ENCODE measurements at regions not wholly inside any gene's neighbourhood (a gene's known extent, or its start where the extent isn't known, plus 50 kb on each side); places are given as distances from the start of the nearest gene placed in this dataset.

DNA sequence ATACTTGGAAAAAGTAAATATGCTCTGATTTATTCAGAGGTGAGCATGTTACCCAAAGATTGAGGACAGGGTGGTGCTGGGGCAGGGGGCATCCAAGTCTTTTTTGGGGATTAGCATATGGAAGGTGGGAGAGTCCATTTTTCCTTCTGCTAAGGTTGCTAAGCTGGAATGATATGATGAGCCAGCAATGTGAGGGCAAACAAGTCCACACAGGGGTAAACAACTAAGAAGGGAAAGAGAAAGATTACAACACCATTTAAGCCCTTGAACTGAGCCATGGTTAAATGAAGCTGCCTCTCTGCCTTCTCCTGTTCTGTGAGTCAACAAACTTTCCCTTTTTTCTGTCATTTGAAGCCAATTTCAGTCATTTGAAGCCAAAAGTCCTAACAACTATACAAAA, 89.0 kb downstream of the RPL22L1 start:
- no peak for DNase-seq (ENCODE audit: low read depth in 2 of 2)

DNA sequence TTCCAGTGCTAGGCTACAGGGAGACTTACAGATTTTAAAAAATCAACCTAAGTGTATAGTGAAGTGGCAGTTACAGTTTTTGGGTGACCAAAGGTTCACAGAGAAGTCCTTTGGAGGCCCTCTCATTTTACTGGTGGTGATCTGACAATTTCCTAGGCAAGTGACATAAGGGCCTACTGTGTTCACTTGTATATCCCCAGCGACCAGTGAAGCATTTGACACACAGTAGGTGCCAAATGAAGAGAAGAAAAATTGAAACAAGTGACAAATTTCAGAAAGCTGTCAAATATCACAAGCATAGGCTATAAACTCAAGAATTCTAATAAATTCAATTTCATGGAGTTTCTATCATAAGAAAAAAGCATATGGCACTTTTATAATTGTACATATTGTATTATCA, 89.5 kb downstream of the RPL22L1 start:
- no peak for DNase-seq (ENCODE audit: low read depth in 2 of 2)

- DNase-seq (ENCODE audit: low read depth in 2 of 2) = no peak
These were observed 91.5 kb downstream of the RPL22L1 start for GRCh38 chr3:170778240-170779217.

DNA sequence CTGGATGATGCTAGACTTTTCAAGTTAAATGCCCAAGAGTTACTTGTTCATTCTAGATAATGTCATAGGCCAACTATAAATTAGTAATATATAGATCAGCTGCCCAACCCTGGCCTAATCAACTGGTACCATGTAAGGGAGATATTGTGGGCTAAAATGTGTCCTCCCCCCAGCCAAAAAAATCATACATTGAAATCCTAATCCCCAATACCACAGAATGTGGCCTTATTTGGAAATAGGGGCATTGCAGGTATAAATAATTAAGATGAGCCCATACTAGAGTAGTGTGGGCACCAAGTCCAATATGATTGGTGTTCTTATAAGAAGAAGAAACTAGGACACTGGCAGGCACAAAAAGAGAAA, 92.5 kb downstream of the RPL22L1 start:
- no peak for DNase-seq (ENCODE audit: low read depth in 2 of 2)

GRCh38 chr3:170776887-170777563, 93.0 kb downstream of the RPL22L1 start:
- no peak for DNase-seq (ENCODE audit: low read depth in 2 of 2)

DNA sequence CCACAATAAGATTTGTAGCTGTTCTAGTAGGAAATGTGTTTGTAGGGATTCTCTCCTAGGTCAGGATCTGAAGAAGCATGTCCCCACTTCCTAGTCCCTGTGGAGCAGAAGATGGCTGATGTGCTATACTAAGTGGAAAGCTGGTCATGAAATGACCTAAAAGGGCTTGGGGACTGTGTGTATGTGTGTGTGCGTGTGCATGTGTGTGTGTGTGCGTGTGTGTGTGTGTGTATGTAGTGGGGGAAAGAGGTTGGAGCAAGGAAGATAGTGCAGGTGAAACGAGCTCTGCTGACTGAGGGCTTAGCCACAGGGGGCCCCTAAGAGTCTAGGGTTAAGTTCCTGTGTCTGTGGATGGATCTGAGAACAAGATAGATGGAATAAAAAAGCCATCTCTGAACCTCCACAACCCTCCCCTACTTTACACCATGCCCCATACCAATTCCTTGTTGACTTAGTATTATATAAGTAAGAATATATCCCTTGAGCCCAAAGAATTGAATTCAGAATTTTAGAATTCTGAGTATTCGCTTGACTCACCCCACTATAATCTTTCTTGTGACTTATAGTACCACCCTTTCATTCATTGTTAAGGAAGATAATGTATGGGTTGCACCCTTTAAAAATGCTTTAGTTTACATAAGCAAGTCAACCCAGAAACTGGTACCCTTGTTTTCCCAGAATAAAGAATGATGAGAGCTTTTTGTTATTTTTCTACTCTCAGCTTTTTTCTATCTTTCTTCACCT, 96.1 kb downstream of the RPL22L1 start:
- DNase-seq (ENCODE audit: low read depth in 2 of 2) = no peak

- no peak for DNase-seq (ENCODE audit: low read depth in 2 of 2)
These were observed 97.8 kb downstream of the RPL22L1 start for GRCh38 chr3:170772175-170772574.

GRCh38 chr3:170768334-170768801, 101.6 kb downstream of the RPL22L1 start:
- no peak for DNase-seq (ENCODE audit: low read depth in 2 of 2)

GRCh38 chr3:170767576-170767941, 102.4 kb downstream of the RPL22L1 start:
- DNase-seq (ENCODE audit: low read depth in 2 of 2) = no peak

DNA sequence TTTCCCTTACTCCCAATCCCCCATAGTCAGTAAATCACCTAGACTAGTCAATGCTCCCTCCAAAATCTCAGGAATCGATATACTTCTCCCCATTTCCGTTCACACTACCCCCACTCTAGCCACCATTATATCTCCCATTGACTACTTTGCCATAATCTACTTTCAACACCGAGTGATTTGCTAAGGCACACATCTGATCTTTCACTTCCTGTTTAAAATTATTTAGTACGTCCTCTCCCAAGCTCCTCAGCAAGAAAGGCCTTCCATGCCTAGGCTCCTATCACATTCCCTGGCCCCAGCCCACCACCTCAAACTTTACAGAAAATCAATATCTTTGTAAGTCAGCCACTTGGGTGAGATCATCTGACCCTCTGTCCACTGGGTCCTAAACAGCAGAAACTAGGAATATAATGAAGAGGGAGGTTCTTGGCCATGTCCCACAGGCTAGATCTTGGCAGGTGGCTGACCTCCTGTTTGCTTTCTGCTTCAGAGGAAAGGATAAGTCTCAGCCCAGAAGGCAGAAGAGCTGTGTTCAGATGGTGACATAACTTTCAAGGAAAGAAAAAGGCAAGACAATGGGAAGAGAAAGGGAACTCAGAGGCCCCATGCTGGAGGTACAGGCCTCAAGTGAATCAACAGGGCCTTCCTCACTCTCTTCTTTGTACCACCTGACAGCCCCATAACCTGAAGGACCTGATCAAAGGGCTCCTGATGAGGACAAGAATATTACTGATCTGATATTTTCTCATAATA, 103.0 kb downstream of the RPL22L1 start:
- no peak for DNase-seq (ENCODE audit: low read depth in 2 of 2)

DNA sequence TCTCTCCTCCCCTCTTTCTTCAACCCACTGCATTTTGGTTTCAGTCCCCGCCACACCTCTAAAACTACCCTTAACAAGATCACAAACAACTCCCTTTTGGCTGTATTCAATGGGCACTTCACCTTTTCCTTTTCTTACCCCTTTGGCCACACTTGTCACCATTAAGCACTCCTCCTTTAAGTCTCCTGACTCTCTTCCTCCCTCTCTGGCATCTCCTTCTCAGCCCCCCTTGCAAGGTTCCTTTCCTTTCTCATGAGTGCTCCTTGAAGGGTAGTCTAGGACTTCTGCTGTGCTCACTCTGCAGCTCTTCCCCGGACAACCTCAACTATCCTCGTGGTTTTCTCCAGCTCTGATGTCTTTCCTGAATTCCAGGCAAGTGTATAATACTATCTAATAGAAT, 103.7 kb downstream of the RPL22L1 start:
- DNase-seq (ENCODE audit: low read depth in 2 of 2) = no peak

DNA sequence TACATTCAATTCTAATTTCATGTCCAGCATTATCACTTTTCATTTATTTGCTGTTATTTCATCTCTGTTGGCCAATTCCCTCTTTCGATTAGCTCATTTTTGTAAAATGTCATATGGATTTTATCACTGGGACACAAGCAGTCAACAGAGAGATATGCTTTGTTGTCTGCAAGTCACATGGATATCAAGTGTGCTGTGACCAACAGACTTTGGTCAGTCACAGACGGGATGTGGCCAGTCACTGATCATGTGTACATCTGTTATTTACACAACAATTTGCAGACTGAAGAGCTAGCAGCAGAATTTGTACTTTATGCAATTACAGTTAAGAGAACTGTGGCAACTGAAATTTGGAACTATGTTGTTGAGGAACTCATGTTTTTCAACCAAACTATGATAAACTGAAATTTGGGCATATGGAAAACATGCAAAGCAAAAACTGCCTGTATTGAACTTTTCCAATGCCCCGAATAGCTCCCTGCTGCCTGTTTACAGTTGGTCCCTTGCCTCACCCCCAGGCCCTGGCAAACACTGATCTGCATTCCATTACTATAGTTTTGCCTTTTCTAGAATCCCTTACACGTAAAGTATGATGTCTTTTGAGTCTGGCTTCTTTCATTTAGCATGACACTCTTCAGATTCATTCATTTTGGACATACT, 104.4 kb downstream of the RPL22L1 start:
- DNase-seq (ENCODE audit: low read depth in 2 of 2) = no peak

GRCh38 chr3:170764017-170764416, 106.0 kb downstream of the RPL22L1 start:
- no peak for DNase-seq (ENCODE audit: low read depth in 2 of 2)

DNA sequence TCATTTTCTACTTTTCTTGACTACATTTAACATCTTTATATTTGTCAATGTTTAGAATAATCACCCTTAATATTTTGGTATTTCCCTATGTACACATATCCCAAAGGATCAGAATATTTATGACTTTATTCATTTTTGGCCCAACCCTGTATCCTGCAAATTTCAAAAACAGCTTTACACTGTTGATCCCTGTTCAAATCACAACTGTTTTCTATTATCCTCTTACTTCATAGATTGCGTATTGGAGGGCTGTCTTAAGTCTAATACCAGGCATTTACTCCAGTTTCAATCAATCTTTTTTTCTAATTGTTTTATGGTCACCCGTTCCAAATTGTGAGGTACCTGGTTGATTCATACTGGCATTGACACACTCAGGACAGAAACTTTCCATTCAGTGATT, 107.9 kb downstream of the RPL22L1 start:
- DNase-seq (ENCODE audit: low read depth in 2 of 2) = no peak

DNA sequence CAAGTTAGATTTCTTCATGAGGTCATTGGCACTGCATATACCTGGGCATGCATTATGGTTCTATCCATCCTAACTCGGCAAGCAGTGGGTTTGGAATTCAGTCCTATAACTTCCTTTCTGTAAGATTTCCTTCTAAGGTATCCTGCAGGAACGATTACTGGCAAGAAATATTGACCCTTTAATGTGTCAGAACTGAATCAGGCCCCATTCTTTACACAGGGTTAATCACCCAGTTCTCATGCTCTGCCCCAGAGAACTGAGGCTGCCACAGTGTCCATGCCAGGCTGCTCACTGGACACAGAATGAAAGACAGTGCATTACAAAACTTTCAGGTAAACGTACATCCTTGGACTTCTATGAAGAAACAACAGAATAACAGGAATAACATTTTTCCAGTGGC, 108.9 kb downstream of the RPL22L1 start:
- no peak for DNase-seq (ENCODE audit: low read depth in 2 of 2)

GRCh38 chr3:170760174-170760526, 109.8 kb downstream of the RPL22L1 start:
- no peak for DNase-seq (ENCODE audit: low read depth in 2 of 2)

GRCh38 chr3:170759511-170760173, 110.4 kb downstream of the RPL22L1 start:
- DNase-seq (ENCODE audit: low read depth in 2 of 2) = no peak

DNA sequence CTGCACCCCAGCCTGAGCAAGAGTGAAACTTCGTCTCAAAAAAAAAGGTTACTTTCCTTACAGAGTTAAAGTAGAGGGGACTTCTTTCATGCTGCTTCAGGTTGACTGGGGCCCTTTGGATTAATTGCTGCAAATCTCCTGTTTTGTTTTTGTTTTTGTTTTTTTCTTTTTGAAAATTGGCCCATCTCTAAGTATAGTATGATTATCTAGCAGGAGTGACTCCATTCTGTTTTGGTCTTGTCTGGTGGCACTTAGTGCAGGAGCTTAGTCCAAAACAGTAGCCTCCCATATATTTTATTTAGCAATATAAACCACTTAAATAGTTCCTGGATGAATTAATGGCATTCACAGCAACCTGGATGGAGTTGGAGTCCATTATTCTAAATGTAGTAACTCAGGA, 113.0 kb downstream of the RPL22L1 start:
- DNase-seq (ENCODE audit: low read depth in 2 of 2) = no peak

GRCh38 chr3:170754311-170754693, 115.7 kb downstream of the RPL22L1 start:
- no peak for DNase-seq (ENCODE audit: low read depth in 2 of 2)

DNA sequence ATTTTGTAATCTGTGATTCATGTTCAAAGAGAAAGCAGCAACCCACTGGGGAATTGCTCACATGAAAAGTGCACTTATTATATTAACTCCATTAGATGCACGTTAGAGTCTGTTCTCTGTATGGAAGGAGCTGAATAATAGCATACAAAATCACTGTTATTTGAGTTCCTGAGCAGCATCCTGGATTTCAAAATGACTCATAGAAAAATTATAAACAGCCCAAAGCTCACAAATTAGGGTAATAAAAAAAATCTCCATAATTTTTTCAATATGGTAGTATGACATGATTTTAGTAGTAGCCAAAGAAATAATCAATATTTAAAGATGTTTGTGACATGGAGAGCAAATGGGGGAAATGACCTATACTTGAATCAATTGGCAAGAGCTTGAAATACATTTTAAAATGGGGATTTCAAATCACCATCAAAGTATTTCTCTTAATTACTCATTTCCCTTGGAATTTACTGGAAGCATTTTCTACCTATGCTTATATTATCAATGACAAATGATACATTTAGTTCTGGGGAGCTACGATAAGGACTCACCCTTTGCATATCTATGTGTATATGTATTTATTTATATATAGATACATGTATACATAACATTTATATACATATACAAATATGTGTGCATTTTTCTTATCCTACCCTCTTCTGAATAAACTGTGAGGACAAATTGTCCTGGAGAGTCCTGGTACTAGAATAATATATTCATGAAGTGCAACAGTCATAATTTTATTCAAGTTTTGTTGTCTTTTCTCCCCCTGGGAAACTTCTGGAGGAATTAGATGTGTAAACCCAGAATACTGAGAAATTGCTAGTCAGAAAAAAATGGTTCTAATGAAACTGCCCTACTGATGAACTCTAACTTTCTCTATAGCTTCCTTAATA, 116.3 kb downstream of the RPL22L1 start:
- no peak for DNase-seq (ENCODE audit: low read depth in 2 of 2)

All from stimulated activated CD4-positive, alpha-beta T cell treated with anti-CD3 and anti-CD28 coated beads, Interleukin-1b, Interleukin-23, amount 100 ng/mL, for 1 hour (primary cell).